Astrocyte (in vitro differentiated cells and primary cell): ENCODE measurements at regions not wholly inside any gene's neighbourhood (a gene's known extent, or its start where the extent isn't known, plus 50 kb on each side); places are given as distances from the start of the nearest gene placed in this dataset.

ENCODE experiments used
- DNase-seq: peaks from one replicate; pipeline ENCODE4 v3.0.0-alpha.2; 2010; ENCODE audit warnings: low read depth
- FAIRE-seq: peaks from 2 replicates; lab custom pipeline; 2011; peaks lifted over from hg19 to GRCh38; lab: Jason Lieb, UNC
- H2AFZ ChIP-seq: 2 replicates; pipeline ENCODE4 v1.6.0; 2012; ENCODE audit warnings: low read depth, low read length, inconsistent platforms
- H3K27ac ChIP-seq: 2 replicates; pipeline ENCODE4 v1.5.1; 2011; ENCODE audit warnings: low read depth, low read length, inconsistent platforms
- H3K27me3 ChIP-seq: 2 replicates; pipeline ENCODE4 v1.6.0; 2011; ENCODE audit warnings: low read length, inconsistent platforms; ENCODE audit not compliant: insufficient read depth
- H3K36me3 ChIP-seq: 2 replicates; pipeline ENCODE4 v1.5.1; 2011; ENCODE audit warnings: low read length, inconsistent platforms; ENCODE audit not compliant: insufficient read depth
- H3K4me1 ChIP-seq: 2 replicates; pipeline ENCODE4 v1.5.1; 2011; ENCODE audit warnings: low read length, inconsistent platforms; ENCODE audit not compliant: insufficient read depth
- H3K4me2 ChIP-seq: 2 replicates; pipeline ENCODE4 v1.6.0; 2012; ENCODE audit warnings: low read length, inconsistent platforms
- H3K4me3 ChIP-seq: 2 replicates; pipeline ENCODE4 v1.5.1; 2011; ENCODE audit warnings: low read depth, mild to moderate bottlenecking, low read length, inconsistent platforms; ENCODE audit not compliant: insufficient read depth
- H3K79me2 ChIP-seq: 2 replicates; pipeline ENCODE4 v1.6.0; 2012; ENCODE audit warnings: mild to moderate bottlenecking, low read length, inconsistent platforms; ENCODE audit not compliant: insufficient read depth
- H3K9ac ChIP-seq: 2 replicates; pipeline ENCODE4 v1.6.0; 2012; ENCODE audit warnings: mild to moderate bottlenecking, low read length, inconsistent platforms
- H3K9me3 ChIP-seq: 2 replicates; pipeline ENCODE4 v1.5.1; 2012; ENCODE audit warnings: low read depth, mild to moderate bottlenecking, low read length, inconsistent platforms; ENCODE audit not compliant: insufficient read depth
- H4K20me1 ChIP-seq: 2 replicates; pipeline ENCODE4 v1.6.0; 2012; ENCODE audit warnings: low read length, inconsistent platforms; ENCODE audit not compliant: insufficient read depth
- H3K27ac Mint-ChIP-seq: one replicate; pipeline ENCODE4 v1.8.0; 2021; ENCODE audit warnings: mild to moderate bottlenecking, mixed read lengths; ENCODE audit not compliant: unreplicated experiment
- H3K27me3 Mint-ChIP-seq: one replicate; pipeline ENCODE4 v1.8.0; 2021; ENCODE audit warnings: low read depth, mixed read lengths; ENCODE audit not compliant: unreplicated experiment
- H3K36me3 Mint-ChIP-seq: one replicate; pipeline ENCODE4 v1.8.0; 2021; ENCODE audit warnings: low read depth, mixed read lengths; ENCODE audit not compliant: unreplicated experiment
- H3K4me1 Mint-ChIP-seq: one replicate; pipeline ENCODE4 v1.8.0; 2021; ENCODE audit warnings: low read depth, mixed read lengths; ENCODE audit not compliant: unreplicated experiment
- H3K4me3 Mint-ChIP-seq: one replicate; pipeline ENCODE4 v1.8.0; 2021; ENCODE audit warnings: mild to moderate bottlenecking, moderate library complexity, mixed read lengths; ENCODE audit not compliant: unreplicated experiment
- H3K9me3 Mint-ChIP-seq: one replicate; pipeline ENCODE4 v1.8.0; 2021; ENCODE audit warnings: mild to moderate bottlenecking, mixed read lengths; ENCODE audit not compliant: unreplicated experiment
- EZH2 ChIP-seq: IDR thresholded peaks from 2 replicates; pipeline ENCODE4 v1.6.1; 2012; ENCODE audit warnings: mild to moderate bottlenecking, low read length, inconsistent platforms; ENCODE audit not compliant: insufficient read depth
- TF ChIP-seq, protein P1 (sequence below): IDR thresholded peaks from 2 replicates; pipeline ENCODE4 v1.5.1; 2011; ENCODE audit warnings: low read depth, mild to moderate bottlenecking, inconsistent platforms, low read length, moderate library complexity; ENCODE audit not compliant: insufficient read depth

DNA sequence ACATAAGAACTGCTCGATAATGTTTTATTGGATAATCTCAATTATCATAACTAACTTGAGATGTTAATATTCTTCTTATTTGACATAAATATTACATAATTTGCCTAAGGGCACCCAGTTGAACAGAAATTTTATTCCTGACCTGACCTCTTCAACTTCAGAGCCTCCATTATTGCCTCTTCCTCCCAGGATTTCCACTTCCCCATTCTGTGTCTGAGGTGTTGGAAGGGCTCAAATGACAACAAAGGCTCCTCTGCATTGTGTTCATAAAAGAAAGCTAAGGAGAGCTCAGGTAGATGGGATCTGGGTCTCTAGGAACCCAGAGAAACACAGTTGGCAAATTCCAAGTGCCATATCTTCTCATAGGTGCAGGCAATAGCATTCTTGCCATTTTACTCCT is 61.2 kb upstream of the ARHGAP20 start:
- TF ChIP-seq, protein P1, sequence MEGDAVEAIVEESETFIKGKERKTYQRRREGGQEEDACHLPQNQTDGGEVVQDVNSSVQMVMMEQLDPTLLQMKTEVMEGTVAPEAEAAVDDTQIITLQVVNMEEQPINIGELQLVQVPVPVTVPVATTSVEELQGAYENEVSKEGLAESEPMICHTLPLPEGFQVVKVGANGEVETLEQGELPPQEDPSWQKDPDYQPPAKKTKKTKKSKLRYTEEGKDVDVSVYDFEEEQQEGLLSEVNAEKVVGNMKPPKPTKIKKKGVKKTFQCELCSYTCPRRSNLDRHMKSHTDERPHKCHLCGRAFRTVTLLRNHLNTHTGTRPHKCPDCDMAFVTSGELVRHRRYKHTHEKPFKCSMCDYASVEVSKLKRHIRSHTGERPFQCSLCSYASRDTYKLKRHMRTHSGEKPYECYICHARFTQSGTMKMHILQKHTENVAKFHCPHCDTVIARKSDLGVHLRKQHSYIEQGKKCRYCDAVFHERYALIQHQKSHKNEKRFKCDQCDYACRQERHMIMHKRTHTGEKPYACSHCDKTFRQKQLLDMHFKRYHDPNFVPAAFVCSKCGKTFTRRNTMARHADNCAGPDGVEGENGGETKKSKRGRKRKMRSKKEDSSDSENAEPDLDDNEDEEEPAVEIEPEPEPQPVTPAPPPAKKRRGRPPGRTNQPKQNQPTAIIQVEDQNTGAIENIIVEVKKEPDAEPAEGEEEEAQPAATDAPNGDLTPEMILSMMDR, result no peak
- TF ChIP-seq EZH2, result no peak
- no peak overlapping the region for H3K4me3 Mint-ChIP-seq
- Histone ChIP-seq H3K36me3 (no peaks in the 10 kb centered on the region), H2AFZ (no peak overlapping the region), H3K27me3 (no peaks in the 10 kb centered on the region), H3K4me3 (no peak overlapping the region), H3K4me1 (peaks cover 4% of the 10 kb centered on the region), H4K20me1 (no peaks in the 10 kb centered on the region), H3K9ac (no peak overlapping the region), H3K27ac (no peak overlapping the region), H3K79me2 (no peaks in the 10 kb centered on the region), H3K4me2 (no peak overlapping the region), H3K9me3 (no peaks in the 10 kb centered on the region)
- H3K27me3 Mint-ChIP-seq, result peaks cover 3% of the 10 kb centered on the region
- H3K27ac Mint-ChIP-seq, result no peak overlapping the region
- FAIRE-seq, result no peak
- no peaks in the 10 kb centered on the region for H3K36me3 Mint-ChIP-seq
- peaks cover 4% of the 10 kb centered on the region for H3K4me1 Mint-ChIP-seq
- DNase-seq, result no peak
- H3K9me3 Mint-ChIP-seq, result peaks cover under 1% of the 10 kb centered on the region

DNA sequence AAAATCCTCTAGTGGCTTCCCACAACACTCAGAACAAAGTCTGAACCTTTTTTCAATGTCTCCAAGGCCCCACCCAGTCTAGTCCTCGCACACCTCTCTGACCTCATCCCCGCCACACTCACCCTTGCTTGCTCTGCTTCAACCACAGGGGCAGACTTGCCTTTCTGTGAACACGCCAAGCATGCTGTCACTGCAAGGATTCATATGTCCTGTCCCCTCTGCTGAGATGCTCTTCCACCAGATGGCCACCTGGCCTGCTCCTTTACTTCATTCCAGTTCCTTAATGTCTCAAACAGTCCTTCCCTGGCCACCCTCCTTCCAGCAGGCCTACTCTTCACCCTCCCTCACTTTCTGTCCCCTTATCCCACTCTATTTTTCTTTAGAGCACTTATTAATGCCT is 60.6 kb upstream of the ARHGAP20 start:
- Mint-ChIP-seq H3K36me3 (no peaks in the 10 kb centered on the region), H3K27ac (no peak overlapping the region), H3K9me3 (no peaks in the 10 kb centered on the region), H3K4me1 (peaks cover 2% of the 10 kb centered on the region), H3K4me3 (no peak overlapping the region), H3K27me3 (peaks cover 3% of the 10 kb centered on the region)
- no peak overlapping the region for H3K27ac ChIP-seq
- no peaks in the 10 kb centered on the region for H4K20me1 ChIP-seq
- no peaks in the 10 kb centered on the region for H3K36me3 ChIP-seq
- TF ChIP-seq EZH2, result no peak
- TF ChIP-seq, protein P1, result no peak
- H3K4me1 ChIP-seq, result peaks cover 2% of the 10 kb centered on the region
- FAIRE-seq (no peak), DNase-seq (no peak)
- H3K4me3 ChIP-seq, result no peak overlapping the region
- H3K79me2 ChIP-seq, result no peaks in the 10 kb centered on the region
- no peak overlapping the region for H2AFZ ChIP-seq
- no peak overlapping the region for H3K9ac ChIP-seq
- no peaks in the 10 kb centered on the region for H3K9me3 ChIP-seq
- no peaks in the 10 kb centered on the region for H3K27me3 ChIP-seq
- H3K4me2 ChIP-seq, result no peak overlapping the region

DNA sequence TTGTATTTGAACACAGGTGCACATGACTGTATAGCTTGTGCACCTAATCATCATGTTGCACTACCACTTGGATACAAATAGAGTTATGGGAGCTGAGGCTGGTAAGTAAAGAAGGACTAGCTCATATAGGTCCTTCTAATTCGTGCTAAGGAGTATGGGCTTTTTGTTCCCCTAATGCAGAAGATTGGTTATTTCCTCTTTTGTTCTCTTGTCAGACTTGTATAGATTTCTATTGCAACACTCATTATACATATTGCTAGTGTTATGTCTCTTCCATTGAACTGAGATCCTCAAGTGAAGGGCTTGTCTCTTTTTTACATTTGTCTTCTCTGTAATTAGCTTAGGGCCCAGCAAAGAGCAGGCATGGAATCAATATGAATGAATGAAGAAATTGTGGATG is 54.1 kb upstream of the ARHGAP20 start:
- Histone ChIP-seq H3K4me3 (no peak overlapping the region), H3K27me3 (no peaks in the 10 kb centered on the region), H3K9me3 (no peaks in the 10 kb centered on the region), H3K9ac (no peak overlapping the region), H3K4me1 (peaks cover 11% of the 10 kb centered on the region), H4K20me1 (no peaks in the 10 kb centered on the region), H2AFZ (no peak overlapping the region), H3K36me3 (no peaks in the 10 kb centered on the region), H3K4me2 (no peak overlapping the region), H3K79me2 (no peaks in the 10 kb centered on the region), H3K27ac (no peak overlapping the region)
- DNase-seq (no peak), FAIRE-seq (no peak)
- TF ChIP-seq, protein P1, result no peak
- no peak for TF ChIP-seq EZH2
- H3K4me1 Mint-ChIP-seq, result peaks cover 5% of the 10 kb centered on the region
- H3K27me3 Mint-ChIP-seq, result no peaks in the 10 kb centered on the region
- no peak overlapping the region for H3K4me3 Mint-ChIP-seq
- H3K9me3 Mint-ChIP-seq, result no peaks in the 10 kb centered on the region
- no peak overlapping the region for H3K27ac Mint-ChIP-seq
- no peaks in the 10 kb centered on the region for H3K36me3 Mint-ChIP-seq
